GM20000 (cell line): ENCODE measurements at regions not wholly inside any gene's neighbourhood (a gene's known extent, or its start where the extent isn't known, plus 50 kb on each side); places are given as distances from the start of the nearest gene placed in this dataset.

Experiments used
- DNase-seq: peaks from one replicate; pipeline ENCODE4 v3.0.0; 2012; ENCODE audit warnings: low spot score
- CTCF ChIP-seq: IDR thresholded peaks from 2 replicates; pipeline ENCODE4 v1.5.1; 2012; ENCODE audit warnings: mild to moderate bottlenecking, control low read depth; ENCODE audit errors: extremely low read depth, missing control alignments

DNA sequence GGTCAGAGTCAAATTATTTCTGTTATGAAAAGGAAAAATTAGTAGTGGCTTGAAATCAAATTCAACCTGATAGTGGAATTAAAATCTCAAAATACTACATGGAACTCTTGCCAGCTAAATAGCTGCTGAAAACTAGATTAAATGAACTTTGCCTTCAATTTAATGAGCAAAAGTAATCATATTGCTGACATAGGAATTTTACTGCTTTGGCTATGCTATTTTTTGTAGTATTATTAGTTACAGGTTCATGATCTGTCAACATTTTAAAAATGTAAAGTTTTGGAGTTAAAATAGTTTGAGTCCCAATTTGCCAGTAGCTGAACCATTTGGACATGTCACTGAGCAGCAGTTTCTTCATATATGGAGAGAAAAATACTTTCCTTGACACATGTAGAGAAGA is 81.4 kb downstream of the RERGL start:
- no peak for DNase-seq
- TF ChIP-seq CTCF, result no peak

DNA sequence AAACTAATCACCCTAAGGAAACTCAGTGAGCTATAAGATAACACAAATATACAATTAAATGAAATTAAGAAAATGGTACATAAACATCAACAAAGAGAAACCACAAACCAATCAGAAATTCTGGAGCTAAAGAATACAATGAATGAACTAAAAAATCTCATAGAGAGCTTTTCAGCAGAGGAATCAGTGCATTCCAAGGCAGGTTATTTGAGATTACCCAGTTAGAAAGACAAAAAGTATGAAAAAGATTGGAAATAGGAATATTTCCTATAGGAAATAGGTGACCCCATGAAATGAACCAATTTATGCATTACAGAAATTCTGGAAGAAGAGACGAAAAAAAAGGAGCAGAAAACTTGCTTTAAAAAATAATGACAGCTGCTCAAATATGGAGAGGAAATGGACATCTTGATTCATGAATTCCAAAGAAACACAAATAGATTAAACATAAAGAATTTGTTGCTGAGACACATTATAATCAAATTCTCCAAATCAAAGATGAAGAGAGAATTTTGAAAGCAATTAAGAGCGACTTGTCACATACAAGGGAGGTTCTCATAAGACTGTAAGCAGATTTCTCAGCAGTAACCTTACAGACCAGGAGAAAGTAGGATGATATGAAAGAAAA is 90.7 kb downstream of the RERGL start:
- TF ChIP-seq CTCF, result no peak
- DNase-seq, result no peak

GRCh38 chr12:17992002-17992656 is 97.9 kb downstream of the RERGL start:
- peak; percentile 53 for TF ChIP-seq CTCF
- DNase-seq, result peak; percentile 25

DNA sequence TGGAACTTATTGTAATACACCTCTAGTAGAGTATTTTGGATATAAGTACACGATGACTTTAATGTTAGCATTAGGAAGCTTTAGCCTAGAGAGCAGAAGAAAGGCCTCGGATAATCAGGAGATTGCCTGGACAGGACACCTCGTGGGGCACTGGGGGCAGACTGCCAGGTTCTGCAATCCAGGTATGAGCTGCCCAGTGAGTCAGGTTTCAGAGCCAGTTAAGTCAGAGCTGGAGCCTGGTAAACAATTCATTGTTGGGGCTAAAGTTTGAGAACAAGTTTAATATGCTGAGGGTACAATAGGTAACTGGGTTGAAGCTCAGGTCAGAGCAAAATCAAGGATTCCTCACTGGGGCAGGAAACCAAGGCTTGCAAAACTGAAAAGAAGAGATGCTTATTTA is 107.4 kb downstream of the RERGL start:
- no peak for TF ChIP-seq CTCF
- no peak for DNase-seq

- no peak for TF ChIP-seq CTCF
- DNase-seq, result no peak
Measured at GRCh38 chr12:17976202-17976601, 113.8 kb downstream of the RERGL start.

- TF ChIP-seq CTCF, result no peak
Measured at GRCh38 chr12:17975763-17976162, 114.2 kb downstream of the RERGL start.

DNA sequence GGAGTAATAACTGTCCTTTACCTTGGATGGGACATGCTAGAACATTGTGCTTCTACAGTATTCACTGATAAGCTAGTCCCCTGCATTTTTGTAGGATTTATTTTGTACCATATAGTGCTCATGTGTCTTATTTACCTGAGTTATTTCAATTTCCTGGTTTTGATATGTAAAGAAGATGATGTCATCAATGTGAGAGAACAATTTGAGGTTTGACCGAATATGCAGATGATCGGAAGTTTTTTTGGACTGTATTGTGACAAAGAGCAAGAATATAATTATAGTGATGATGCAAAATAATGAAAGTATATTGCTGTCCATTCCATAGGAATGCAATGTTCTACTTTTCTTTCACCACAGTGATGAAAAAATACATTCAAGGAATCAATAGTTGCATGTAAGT is 114.8 kb downstream of the RERGL start:
- no peak for TF ChIP-seq CTCF
- DNase-seq, result no peak

More at GRCh38 chr12:17975763-17976162, 114.2 kb downstream of the RERGL start:
- DNase-seq, result no peak
